Spleen (tissue), 11 donors: ENCODE measurements at regions not wholly inside any gene's neighbourhood (a gene's known extent, or its start where the extent isn't known, plus 50 kb on each side); places are given as distances from the start of the nearest gene placed in this dataset.

Experiments used
- DNase-seq: peaks from one replicate; pipeline ENCODE4 v3.0.0-alpha.2; 2020
- H3K27ac ChIP-seq, 8 donors: fragments of 200-600 bp; sonication (generic) in 7 of 8; 1 replicate in 4 of 8; 2 replicates in 4 of 8; pipeline versions ENCODE4 v1.5.0 to v1.8.0; 2016 to 2021; ENCODE audit warnings: inconsistent platforms in 4 of 8, mild to moderate bottlenecking in 4 of 8, moderate library complexity in 1 of 8
- H3K27me3 ChIP-seq, 7 donors: fragments of 200-600 bp; sonication (generic) in 6 of 7; replicated peaks in 1 of 7; 1 replicate in 4 of 7; 2 replicates in 3 of 7; pipeline versions ENCODE4 v1.5.0 to v1.8.0; 2016 to 2021; ENCODE audit warnings: inconsistent platforms in 3 of 7, mild to moderate bottlenecking in 1 of 7
- H3K36me3 ChIP-seq, 6 donors: fragments of 200-600 bp; sonication (generic) in 5 of 6; 1 replicate in 4 of 6; 2 replicates in 2 of 6; pipeline versions ENCODE4 v1.5.0 to v1.8.0; 2016 to 2021; ENCODE audit warnings: inconsistent platforms in 2 of 6
- H3K4me1 ChIP-seq, 6 donors: fragments of 200-600 bp; sonication (generic) in 5 of 6; 1 replicate in 3 of 6; 2 replicates in 3 of 6; pipeline versions ENCODE4 v1.5.0 to v1.8.0; 2016 to 2021; ENCODE audit warnings: inconsistent platforms in 3 of 6
- H3K4me3 ChIP-seq, 8 donors: fragments of 200-600 bp; sonication (generic) in 7 of 8; 1 replicate in 4 of 8; 2 replicates in 4 of 8; pipeline versions ENCODE4 v1.5.0 to v1.8.0; 2016 to 2021; ENCODE audit warnings: inconsistent platforms in 4 of 8, mild to moderate bottlenecking in 4 of 8, moderate library complexity in 2 of 8
- H3K9me3 ChIP-seq, 8 donors: fragments of 200-600 bp; sonication (generic) in 7 of 8; 1 replicate in 4 of 8; 2 replicates in 4 of 8; pipeline versions ENCODE4 v1.5.0 to v1.8.0; 2016 to 2021; ENCODE audit warnings: inconsistent platforms in 4 of 8
- CTCF ChIP-seq, 11 experiments: fragments of 200-600 bp in 7 of 11; fragments of 450-650 bp in 4 of 11; sonication (generic) in 4 of 11; IDR thresholded peaks in 8 of 11; conservative IDR thresholded peaks in 3 of 11; 1 replicate in 7 of 11; 2 replicates in 4 of 11; pipeline versions ENCODE4 v1.4.0 to v1.8.0; 2016 to 2021; ENCODE audit warnings: antibody characterized with exemption in 11 of 11, inconsistent platforms in 4 of 11, mild to moderate bottlenecking in 1 of 11
- POLR2A ChIP-seq, 3 donors: fragments of 450-650 bp; IDR thresholded peaks; one replicate each; pipeline ENCODE4 v1.5.1; 2017; ENCODE audit warnings: antibody characterized with exemption in 3 of 3, mild to moderate bottlenecking in 1 of 3
- POLR2AphosphoS5 ChIP-seq, 3 donors: sonication (generic); formaldehyde crosslinking; IDR thresholded peaks; one replicate each; pipeline ENCODE4 v1.5.1; 2017; ENCODE audit warnings: antibody characterized with exemption in 3 of 3
- WGBS, 5 donors: extraction: QIAGEN DNeasy Blood & Tissue Kit in 3 of 5; methylation state at CpG; one replicate each; pipeline versions ENCODE4 v1.1.5 to v1.1.7; 2013 to 2018; 5-methylcytosine and 5-hydroxymethylcytosine counted together
- intact Hi-C: fragments of 100-400 bp; cut with DNase I; formaldehyde crosslinking; loops from one replicate; pipeline ENCODE4 v1.15.0; 2023; ENCODE audit warnings: low total_unique reads
- donor health status: healthy with polysubstance abuse.
- donor health status: DM: no; HTN: no; CAD: no; lungs with moderate emphysema.
- donor health status: DM: no; HTN: no; CAD: no.
- donor health status: Bipolar disorder and iron deficiency.
- donor health status: healthy.
- donor health status: DM: no; HTN: no; CAD: no.
- donor health status: DM: yes; HTN: yes; CAD: no.

GRCh38 chr4:7118013-7118832 lies 50.4 kb upstream of the GRPEL1 start:
- WGBS, 5 donors = 78 to 90% (median 83%) methylated on average over 2 of the region's 2 CpGs

More at GRCh38 chr4:7118013-7118832, 50.4 kb upstream of the GRPEL1 start:
- intact Hi-C loops = no loop called here
- peaks cover 0 to 12% (median 0%) of the 10 kb centered on the region in 8 donors for H3K9me3 ChIP-seq
- no peak overlapping the region for H3K4me3 ChIP-seq
- H3K4me1 ChIP-seq = no peaks in the 10 kb centered on the region
- TF ChIP-seq CTCF (IDR thresholded peaks at IDR 0.05 in 8 of 11, conservative IDR thresholded peaks at IDR 0.05 in 3 of 11) = no peak
- TF ChIP-seq POLR2A (IDR thresholded peaks at IDR 0.05) = no peak
- TF ChIP-seq POLR2AphosphoS5 (IDR thresholded peaks at IDR 0.05) = no peak
- no peaks in the 10 kb centered on the region for H3K36me3 ChIP-seq
- peaks cover 0 to 28% (median 0%) of the 10 kb centered on the region in 7 donors for H3K27me3 ChIP-seq
- H3K27ac ChIP-seq = no peak overlapping the region
- DNase-seq = no peak
